ENCODE measurements at regions not wholly inside any gene's neighbourhood (a gene's known extent, or its start where the extent isn't known, plus 50 kb on each side); places are given as distances from the start of the nearest gene placed in this dataset.

DNA sequence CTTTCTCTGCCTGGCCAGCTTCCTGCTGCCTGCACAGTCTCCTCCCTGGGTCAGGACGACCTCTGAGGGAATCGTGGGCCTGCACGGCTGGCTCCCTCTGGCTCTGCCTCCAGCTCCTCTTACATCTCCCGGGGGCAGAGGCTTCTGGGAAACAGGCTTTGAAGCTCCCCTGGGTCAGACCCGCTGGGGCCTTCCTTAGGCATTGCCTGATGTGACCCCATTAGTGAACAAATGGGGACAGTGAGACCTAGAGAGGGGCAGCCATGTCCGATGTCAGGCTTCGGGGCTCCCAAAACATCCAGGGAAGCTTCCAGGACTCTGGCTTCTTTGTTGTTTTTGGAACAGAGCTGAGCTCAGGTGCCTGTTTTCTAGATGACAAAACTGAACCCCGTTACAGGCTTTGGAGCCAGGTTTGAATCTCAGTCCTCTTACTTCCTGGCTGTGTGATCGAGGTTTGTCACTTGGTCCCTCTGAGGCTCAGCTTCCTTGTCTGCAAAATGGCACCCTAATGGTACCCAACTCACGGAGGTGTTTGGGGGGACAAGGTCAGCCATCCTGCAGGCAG is 94.3 kb downstream of the CEBPB start:
- Histone ChIP-seq H3K18ac (ENCODE audit: low read depth in 1 of 2, low read length in 2 of 2) (peak overlapping the region; percentile 87 to 92), H3K4me1 (ENCODE audit: control insufficient read depth, insufficient read depth, low read depth, low read length) (peaks cover 34% of the 10 kb centered on the region), H3K79me1 (replicated peaks; ENCODE audit: low read length, poor library complexity, severe bottlenecking) (no peaks in the 10 kb centered on the region), H3K23ac (ENCODE audit: low read length in 2 of 2) (peak overlapping the region in 1 of 2 experiments; percentile 14), H2BK12ac (ENCODE audit: low read length in 2 of 2) (peak overlapping the region; percentile 97 to 100), H3K9me3 (ENCODE audit: control insufficient read depth, low read length) (no peaks in the 10 kb centered on the region), H4K91ac (ENCODE audit: low read length) (peak overlapping the region; percentile 99), H3K27ac (ENCODE audit: low read length, poor library complexity, severe bottlenecking) (peak overlapping the region; percentile 90), H3K27me3 (ENCODE audit: control insufficient read depth in 1 of 2, insufficient read depth in 1 of 2, low read length in 2 of 2) (no peaks in the 10 kb centered on the region), H3K9ac (ENCODE audit: low read length) (peak overlapping the region; percentile 90), H2AK5ac (ENCODE audit: low read length, severe bottlenecking) (peak overlapping the region; percentile 41), H4K8ac (ENCODE audit: low read length) (peak overlapping the region; percentile 99), H3K4me2 (ENCODE audit: low read length, poor library complexity, severe bottlenecking) (no peak overlapping the region), H2BK5ac (ENCODE audit: low read depth, low read length, poor library complexity, severe bottlenecking) (peak overlapping the region; percentile 4), H3K4ac (ENCODE audit: low read depth in 1 of 2, low read length in 2 of 2) (peak overlapping the region; percentile 95 to 98), H3K36me3 (ENCODE audit: control insufficient read depth in 1 of 2, insufficient read depth in 2 of 2, low read depth in 1 of 2, low read length in 2 of 2) (no peaks in the 10 kb centered on the region), H2BK15ac (ENCODE audit: low read depth, poor library complexity, severe bottlenecking) (peak overlapping the region; percentile 82), H3K4me3 (ENCODE audit: insufficient read depth in 1 of 2, low read depth in 1 of 2, low read length in 2 of 2) (peak overlapping the region in 1 of 2 experiments; percentile 7), H3K14ac (ENCODE audit: low read length in 2 of 2) (peak overlapping the region in 1 of 2 experiments; percentile 33), H2AFZ (ENCODE audit: low read depth, low read length) (peak overlapping the region; percentile 29), H2BK120ac (ENCODE audit: low read depth, low read length) (peak overlapping the region; percentile 99)
- 63% methylated on average over 10 of the region's 10 CpGs for WGBS
- peak; percentile 55 for DNase-seq

- H3K23ac ChIP-seq (ENCODE audit: low read length in 2 of 2) = peak overlapping the region in 1 of 2 experiments; percentile 14
- no peaks in the 10 kb centered on the region for H3K27me3 ChIP-seq (ENCODE audit: control insufficient read depth in 1 of 2, insufficient read depth in 1 of 2, low read length in 2 of 2)
- no peak overlapping the region for H3K4me2 ChIP-seq (ENCODE audit: low read length, poor library complexity, severe bottlenecking)
- H3K9me3 ChIP-seq (ENCODE audit: control insufficient read depth, low read length) = no peaks in the 10 kb centered on the region
- H2BK5ac ChIP-seq (ENCODE audit: low read depth, low read length, poor library complexity, severe bottlenecking) = peak overlapping the region; percentile 22
- H3K14ac ChIP-seq (ENCODE audit: low read length in 2 of 2) = peak overlapping the region in 1 of 2 experiments; percentile 33
- H4K8ac ChIP-seq (ENCODE audit: low read length) = peak overlapping the region; percentile 99
- peak overlapping the region; percentile 90 for H3K9ac ChIP-seq (ENCODE audit: low read length)
- peak overlapping the region; percentile 99 for H4K91ac ChIP-seq (ENCODE audit: low read length)
- peaks cover 34% of the 10 kb centered on the region for H3K4me1 ChIP-seq (ENCODE audit: control insufficient read depth, insufficient read depth, low read depth, low read length)
- peak overlapping the region; percentile 29 for H2AFZ ChIP-seq (ENCODE audit: low read depth, low read length)
- peak overlapping the region in 1 of 2 experiments; percentile 7 for H3K4me3 ChIP-seq (ENCODE audit: insufficient read depth in 1 of 2, low read depth in 1 of 2, low read length in 2 of 2)
- H3K4ac ChIP-seq (ENCODE audit: low read depth in 1 of 2, low read length in 2 of 2) = peak overlapping the region; percentile 95 to 98
- peak; percentile 94 for DNase-seq
- H3K18ac ChIP-seq (ENCODE audit: low read depth in 1 of 2, low read length in 2 of 2) = peak overlapping the region; percentile 92 to 93
- H3K27ac ChIP-seq (ENCODE audit: low read length, poor library complexity, severe bottlenecking) = peak overlapping the region; percentile 90
- H2BK120ac ChIP-seq (ENCODE audit: low read depth, low read length) = peak overlapping the region; percentile 99
- no peaks in the 10 kb centered on the region for H3K79me1 ChIP-seq (replicated peaks; ENCODE audit: low read length, poor library complexity, severe bottlenecking)
- no peak overlapping the region for H2BK15ac ChIP-seq (ENCODE audit: low read depth, poor library complexity, severe bottlenecking)
- H2AK5ac ChIP-seq (ENCODE audit: low read length, severe bottlenecking) = peak overlapping the region; percentile 16
- WGBS = 15% methylated on average over 14 of the region's 21 CpGs
- H2BK12ac ChIP-seq (ENCODE audit: low read length in 2 of 2) = peak overlapping the region; percentile 96 to 97
- no peaks in the 10 kb centered on the region for H3K36me3 ChIP-seq (ENCODE audit: control insufficient read depth in 1 of 2, insufficient read depth in 2 of 2, low read depth in 1 of 2, low read length in 2 of 2)
Measured at GRCh38 chr20:50285376-50286173, 94.9 kb downstream of the CEBPB start.

DNA sequence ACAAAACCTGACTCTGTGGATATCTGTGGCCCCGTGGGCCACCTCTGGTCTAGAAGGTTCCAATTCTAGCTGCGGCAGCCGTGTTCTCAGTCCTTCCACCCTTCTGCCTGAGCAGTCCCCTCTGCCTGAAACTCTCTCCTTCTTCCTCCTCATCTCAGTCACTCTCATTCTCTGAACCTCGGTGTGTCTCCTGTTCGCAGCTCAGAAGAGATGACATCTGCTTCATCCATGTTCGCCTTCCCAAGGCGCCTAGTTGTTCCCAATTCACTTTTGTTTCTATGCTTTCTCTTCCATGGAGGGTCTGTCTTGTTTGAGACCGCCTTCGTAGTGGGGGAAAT is 95.5 kb downstream of the CEBPB start:
- WGBS = 68% methylated on average over 9 of the region's 9 CpGs
- peak overlapping the region; percentile 50 to 83 for H3K4ac ChIP-seq (ENCODE audit: low read depth in 1 of 2, low read length in 2 of 2)
- H2BK15ac ChIP-seq (ENCODE audit: low read depth, poor library complexity, severe bottlenecking) = peak overlapping the region; percentile 39

GRCh38 chr20:50286609-50287008 is 96.0 kb downstream of the CEBPB start:
- Histone ChIP-seq H2AK5ac (ENCODE audit: low read length, severe bottlenecking) (peak overlapping the region; percentile 8), H2BK15ac (ENCODE audit: low read depth, poor library complexity, severe bottlenecking) (peak overlapping the region; percentile 81), H2BK120ac (ENCODE audit: low read depth, low read length) (peak overlapping the region; percentile 99), H2BK12ac (ENCODE audit: low read length in 2 of 2) (peak overlapping the region; percentile 83 to 99), H4K8ac (ENCODE audit: low read length) (peak overlapping the region; percentile 92), H2BK5ac (ENCODE audit: low read depth, low read length, poor library complexity, severe bottlenecking) (peak overlapping the region; percentile 58), H3K79me1 (replicated peaks; ENCODE audit: low read length, poor library complexity, severe bottlenecking) (no peaks in the 10 kb centered on the region), H3K4me1 (ENCODE audit: control insufficient read depth, insufficient read depth, low read depth, low read length) (peaks cover 42% of the 10 kb centered on the region), H3K4me2 (ENCODE audit: low read length, poor library complexity, severe bottlenecking) (peak overlapping the region; percentile 19), H3K18ac (ENCODE audit: low read depth in 1 of 2, low read length in 2 of 2) (peak overlapping the region; percentile 58 to 98), H2AFZ (ENCODE audit: low read depth, low read length) (no peak overlapping the region), H3K27ac (ENCODE audit: low read length, poor library complexity, severe bottlenecking) (peak overlapping the region; percentile 90), H3K27me3 (ENCODE audit: control insufficient read depth in 1 of 2, insufficient read depth in 1 of 2, low read length in 2 of 2) (no peaks in the 10 kb centered on the region), H4K91ac (ENCODE audit: low read length) (peak overlapping the region; percentile 86), H3K4ac (ENCODE audit: low read depth in 1 of 2, low read length in 2 of 2) (peak overlapping the region; percentile 50 to 83), H3K4me3 (ENCODE audit: insufficient read depth in 1 of 2, low read depth in 1 of 2, low read length in 2 of 2) (peak overlapping the region in 1 of 2 experiments; percentile 47), H3K9me3 (ENCODE audit: control insufficient read depth, low read length) (no peaks in the 10 kb centered on the region), H3K23ac (ENCODE audit: low read length in 2 of 2) (no peak overlapping the region), H3K9ac (ENCODE audit: low read length) (peak overlapping the region; percentile 90), H3K14ac (ENCODE audit: low read length in 2 of 2) (no peak overlapping the region), H3K36me3 (ENCODE audit: control insufficient read depth in 1 of 2, insufficient read depth in 2 of 2, low read depth in 1 of 2, low read length in 2 of 2) (no peaks in the 10 kb centered on the region)
- peak; percentile 85 for DNase-seq
- 52% methylated on average over 11 of the region's 11 CpGs for WGBS

More for the DNA sequence above, 95.5 kb downstream of the CEBPB start:
- DNase-seq = no peak
- peak overlapping the region; percentile 90 for H3K27ac ChIP-seq (ENCODE audit: low read length, poor library complexity, severe bottlenecking)
- H3K79me1 ChIP-seq (replicated peaks; ENCODE audit: low read length, poor library complexity, severe bottlenecking) = no peaks in the 10 kb centered on the region
- H3K4me3 ChIP-seq (ENCODE audit: insufficient read depth in 1 of 2, low read depth in 1 of 2, low read length in 2 of 2) = peak overlapping the region in 1 of 2 experiments; percentile 47
- H3K9me3 ChIP-seq (ENCODE audit: control insufficient read depth, low read length) = no peaks in the 10 kb centered on the region
- H3K9ac ChIP-seq (ENCODE audit: low read length) = peak overlapping the region; percentile 90
- H3K23ac ChIP-seq (ENCODE audit: low read length in 2 of 2) = no peak overlapping the region
- no peak overlapping the region for H3K14ac ChIP-seq (ENCODE audit: low read length in 2 of 2)
- peak overlapping the region; percentile 86 for H4K91ac ChIP-seq (ENCODE audit: low read length)
- peak overlapping the region; percentile 8 for H2AK5ac ChIP-seq (ENCODE audit: low read length, severe bottlenecking)
- peak overlapping the region; percentile 83 to 99 for H2BK12ac ChIP-seq (ENCODE audit: low read length in 2 of 2)
- H3K4me2 ChIP-seq (ENCODE audit: low read length, poor library complexity, severe bottlenecking) = no peak overlapping the region
- no peaks in the 10 kb centered on the region for H3K27me3 ChIP-seq (ENCODE audit: control insufficient read depth in 1 of 2, insufficient read depth in 1 of 2, low read length in 2 of 2)
- H3K18ac ChIP-seq (ENCODE audit: low read depth in 1 of 2, low read length in 2 of 2) = peak overlapping the region; percentile 58 to 98
- H3K36me3 ChIP-seq (ENCODE audit: control insufficient read depth in 1 of 2, insufficient read depth in 2 of 2, low read depth in 1 of 2, low read length in 2 of 2) = no peaks in the 10 kb centered on the region
- peak overlapping the region; percentile 92 for H4K8ac ChIP-seq (ENCODE audit: low read length)
- peak overlapping the region; percentile 99 for H2BK120ac ChIP-seq (ENCODE audit: low read depth, low read length)
- peaks cover 37% of the 10 kb centered on the region for H3K4me1 ChIP-seq (ENCODE audit: control insufficient read depth, insufficient read depth, low read depth, low read length)
- no peak overlapping the region for H2AFZ ChIP-seq (ENCODE audit: low read depth, low read length)
- H2BK5ac ChIP-seq (ENCODE audit: low read depth, low read length, poor library complexity, severe bottlenecking) = no peak overlapping the region

Measured in mesenchymal stem cell (in vitro differentiated cells and primary cell).